ENCODE measurements at regions not wholly inside any gene's neighbourhood (a gene's known extent, or its start where the extent isn't known, plus 50 kb on each side); places are given as distances from the start of the nearest gene placed in this dataset.

DNA sequence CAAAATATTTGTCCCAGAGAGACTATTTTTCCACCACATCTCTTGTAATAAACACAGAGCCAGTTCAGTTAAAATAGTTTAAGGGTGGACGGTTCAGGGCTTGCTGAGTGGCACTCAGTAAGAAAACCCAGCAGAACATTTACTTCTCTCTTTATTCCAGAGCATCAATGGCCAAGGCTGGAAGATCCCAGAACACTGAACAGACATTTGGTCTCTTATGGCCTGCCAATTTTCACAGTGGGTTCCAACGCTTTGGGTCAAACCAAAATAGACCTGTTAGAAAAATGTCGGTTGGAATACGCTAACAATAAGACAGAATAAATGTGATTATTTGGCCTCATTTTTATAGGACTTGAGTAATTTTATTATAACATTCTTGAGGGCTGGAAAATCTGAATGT is 580.3 kb upstream of the TMEFF2 start:
- TF ChIP-seq POLR2AphosphoS5 (IDR thresholded peaks at IDR 0.05) (no peak), POLR2A (IDR thresholded peaks at IDR 0.05) (no peak), CTCF (IDR thresholded peaks at IDR 0.05) (no peak)

Measured in suprapubic skin (tissue), 4 donors.